HG02623 (cell line): ENCODE measurements at regions not wholly inside any gene's neighbourhood (a gene's known extent, or its start where the extent isn't known, plus 50 kb on each side); places are given as distances from the start of the nearest gene placed in this dataset.

Experiments
- ATAC-seq: cut with Tn5 transposase; IDR thresholded peaks from one replicate; pipeline ENCODE4 v1.9.1; 2021; ENCODE audit warnings: moderate library complexity; ENCODE audit not compliant: unreplicated experiment

GRCh38 chr10:31614611-31615010, 295.6 kb downstream of the ZEB1 start:
- no peak for ATAC-seq

GRCh38 chr10:31612082-31612481, 293.1 kb downstream of the ZEB1 start:
- ATAC-seq, result no peak

GRCh38 chr10:31611161-31611560, 292.1 kb downstream of the ZEB1 start:
- no peak for ATAC-seq

- ATAC-seq, result no peak
These were observed 288.5 kb downstream of the ZEB1 start for GRCh38 chr10:31607481-31607880.

- no peak for ATAC-seq
These were observed 287.8 kb downstream of the ZEB1 start for GRCh38 chr10:31606841-31607240.

- ATAC-seq, result no peak
These were observed 287.0 kb downstream of the ZEB1 start for GRCh38 chr10:31605861-31606525.

- ATAC-seq, result no peak
These were observed 286.4 kb downstream of the ZEB1 start for GRCh38 chr10:31605426-31605825.

- no peak for ATAC-seq
These were observed 285.7 kb downstream of the ZEB1 start for GRCh38 chr10:31604646-31605170.

- ATAC-seq, result no peak
These were observed 285.1 kb downstream of the ZEB1 start for GRCh38 chr10:31604096-31604495.

GRCh38 chr10:31603235-31604087, 284.4 kb downstream of the ZEB1 start:
- ATAC-seq, result peak; percentile 97

- ATAC-seq, result no peak
These were observed 283.7 kb downstream of the ZEB1 start for GRCh38 chr10:31602541-31603234.

GRCh38 chr10:31601136-31601535, 282.1 kb downstream of the ZEB1 start:
- ATAC-seq, result no peak

GRCh38 chr10:31599626-31600504, 280.8 kb downstream of the ZEB1 start:
- no peak for ATAC-seq

GRCh38 chr10:31596765-31597164, 277.7 kb downstream of the ZEB1 start:
- no peak for ATAC-seq

- ATAC-seq, result no peak
These were observed 277.0 kb downstream of the ZEB1 start for GRCh38 chr10:31595992-31596391.

- no peak for ATAC-seq
These were observed 275.4 kb downstream of the ZEB1 start for GRCh38 chr10:31594347-31594873.

GRCh38 chr10:31593124-31593523, 274.1 kb downstream of the ZEB1 start:
- ATAC-seq, result no peak

- ATAC-seq, result no peak
These were observed 272.6 kb downstream of the ZEB1 start for GRCh38 chr10:31591569-31591968.

GRCh38 chr10:31590023-31590800, 271.2 kb downstream of the ZEB1 start:
- no peak for ATAC-seq

GRCh38 chr10:31587691-31588090, 268.7 kb downstream of the ZEB1 start:
- ATAC-seq, result no peak
